ENCODE measurements at regions not wholly inside any gene's neighbourhood (a gene's known extent, or its start where the extent isn't known, plus 50 kb on each side); places are given as distances from the start of the nearest gene placed in this dataset.
"Not testable (repeated sequence)": the region's sequence is repeated elsewhere in the genome, so short reads cannot be mapped to it uniquely, and the experiment has no call there.

DNA sequence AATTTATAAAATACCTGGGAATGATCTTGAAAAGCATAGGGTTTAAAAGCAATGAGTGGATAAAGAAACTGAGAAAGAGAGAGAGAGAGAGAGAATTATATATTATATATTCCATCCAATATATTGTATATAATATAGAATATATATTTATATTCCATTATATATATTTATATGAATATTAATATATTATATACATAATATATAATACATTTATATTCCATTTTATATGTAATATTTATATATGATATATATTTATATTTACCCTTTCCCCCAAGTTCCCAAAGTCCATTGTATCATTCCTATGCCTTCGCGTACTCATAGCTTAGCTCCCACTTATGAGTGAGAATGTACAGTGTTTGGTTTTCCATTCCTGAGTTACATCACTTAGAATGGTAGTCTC is 69.9 kb upstream of the SLC35F3 start:
- TF ChIP-seq TAF1 (IDR thresholded peaks at IDR 0.05; ENCODE audit: borderline replicate concordance, low read depth, low read length) = no peak
- no peak for TF ChIP-seq POLR2A (IDR thresholded peaks at IDR 0.05; ENCODE audit: low read depth, low read length)
- TF ChIP-seq POLR2AphosphoS5 (IDR thresholded peaks at IDR 0.05; ENCODE audit: low read depth, low read length) = no peak
- FAIRE-seq (no peak), DNase-seq (ENCODE audit: insufficient read length) (no peak)

DNA sequence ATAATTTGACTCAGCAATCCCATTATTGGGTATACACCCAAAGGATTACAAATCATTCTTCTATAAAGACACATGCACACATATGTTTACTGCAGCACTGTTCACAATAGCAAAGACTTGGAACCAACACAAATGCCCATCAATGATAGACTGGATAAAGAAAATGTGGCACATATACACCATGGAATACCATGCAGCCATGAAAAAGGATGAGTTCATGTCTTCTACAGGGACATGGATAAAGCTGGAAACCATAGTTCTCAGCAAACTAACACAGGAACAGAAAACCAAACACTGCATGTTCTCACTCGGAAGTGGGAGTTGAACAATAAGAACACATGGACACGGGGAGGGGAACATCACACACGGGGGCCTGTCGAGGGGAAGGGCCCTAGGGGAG is 66.3 kb upstream of the SLC35F3 start:
- not testable (repeated sequence) for DNase-seq (ENCODE audit: insufficient read length); FAIRE-seq

DNA sequence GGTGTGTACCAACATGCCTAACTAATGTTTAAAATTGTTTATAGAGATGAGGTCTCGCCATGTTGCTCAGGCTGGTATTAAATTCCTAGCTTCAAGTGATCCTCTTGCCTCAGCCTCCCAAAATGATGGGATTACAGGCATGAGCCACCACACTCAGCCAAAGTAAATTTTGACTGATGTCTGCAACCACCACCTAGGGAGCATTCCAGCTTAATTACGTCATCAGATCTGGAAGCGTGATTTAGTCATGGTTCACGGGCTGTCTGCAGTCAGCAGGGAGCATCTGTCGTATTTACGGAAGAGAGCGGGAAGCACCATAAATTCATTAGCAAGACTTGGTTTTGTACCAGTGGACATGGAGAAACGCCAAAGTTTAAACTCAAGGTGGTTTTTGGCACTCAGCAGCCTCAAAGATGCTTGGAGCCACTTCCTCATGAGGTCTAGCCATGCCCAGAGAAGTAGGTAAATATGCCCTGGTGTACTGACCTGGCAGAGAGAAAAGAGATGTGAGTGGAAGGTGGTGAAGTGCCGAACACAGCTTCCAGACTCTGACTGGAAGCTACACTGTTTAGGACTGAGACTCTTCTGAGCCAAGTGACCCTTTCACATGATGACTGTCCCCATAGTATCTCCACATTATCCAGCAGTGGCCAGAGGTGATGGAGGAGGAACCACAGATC is 60.8 kb upstream of the SLC35F3 start:
- FAIRE-seq (no peak), DNase-seq (ENCODE audit: insufficient read length) (no peak)
- TF ChIP-seq POLR2A (IDR thresholded peaks at IDR 0.05; ENCODE audit: low read depth, low read length) (no peak), POLR2AphosphoS5 (IDR thresholded peaks at IDR 0.05; ENCODE audit: low read depth, low read length) (no peak), TAF1 (IDR thresholded peaks at IDR 0.05; ENCODE audit: borderline replicate concordance, low read depth, low read length) (no peak)

DNA sequence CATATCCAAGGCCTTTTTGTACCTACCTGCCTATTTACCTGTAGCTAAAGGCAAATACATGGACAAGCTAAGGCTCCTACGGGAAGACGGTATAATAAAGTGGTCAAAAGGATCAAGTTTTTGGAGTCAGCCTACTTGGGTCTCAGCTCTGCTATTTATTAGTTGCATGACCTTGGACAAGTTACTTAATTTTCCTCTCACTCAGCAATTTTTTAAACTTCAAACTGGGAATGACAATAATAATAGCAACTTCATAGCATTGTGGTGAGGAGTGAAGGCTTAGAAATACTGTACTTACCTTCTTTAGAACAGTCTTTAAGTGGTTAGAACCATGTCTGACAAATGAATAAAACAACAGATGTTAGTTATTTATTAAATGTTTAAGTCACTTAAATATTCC is 60.2 kb upstream of the SLC35F3 start:
- DNase-seq (ENCODE audit: insufficient read length) = no peak
- TF ChIP-seq POLR2AphosphoS5 (IDR thresholded peaks at IDR 0.05; ENCODE audit: low read depth, low read length) (no peak), POLR2A (IDR thresholded peaks at IDR 0.05; ENCODE audit: low read depth, low read length) (no peak), TAF1 (IDR thresholded peaks at IDR 0.05; ENCODE audit: borderline replicate concordance, low read depth, low read length) (no peak)
- FAIRE-seq = no peak

DNA sequence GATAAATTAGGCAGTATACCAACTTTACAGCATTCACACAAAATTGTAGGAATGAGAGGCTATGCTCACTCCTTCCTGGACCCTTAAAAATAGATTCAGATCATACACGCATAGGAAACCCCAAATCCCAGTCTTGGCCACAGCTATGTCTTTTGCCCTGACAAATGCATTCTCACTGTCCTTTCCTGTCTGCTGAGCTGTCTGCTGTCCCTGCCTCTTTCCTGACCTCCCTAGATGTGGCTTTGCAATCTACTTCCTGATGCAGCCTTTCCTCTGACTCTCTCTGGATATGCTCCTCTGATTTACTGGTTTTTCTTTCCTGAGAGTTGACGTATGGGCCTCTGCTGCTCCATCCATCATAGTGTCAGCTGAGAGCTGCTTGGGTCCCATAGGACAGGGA is 59.8 kb upstream of the SLC35F3 start:
- TF ChIP-seq POLR2A (IDR thresholded peaks at IDR 0.05; ENCODE audit: low read depth, low read length) (no peak), TAF1 (IDR thresholded peaks at IDR 0.05; ENCODE audit: borderline replicate concordance, low read depth, low read length) (no peak)
- FAIRE-seq = no peak
- DNase-seq (ENCODE audit: insufficient read length) = no peak

Measured in GM12892 (cell line).